ENCODE measurements at regions not wholly inside any gene's neighbourhood (a gene's known extent, or its start where the extent isn't known, plus 50 kb on each side); places are given as distances from the start of the nearest gene placed in this dataset.

DNA sequence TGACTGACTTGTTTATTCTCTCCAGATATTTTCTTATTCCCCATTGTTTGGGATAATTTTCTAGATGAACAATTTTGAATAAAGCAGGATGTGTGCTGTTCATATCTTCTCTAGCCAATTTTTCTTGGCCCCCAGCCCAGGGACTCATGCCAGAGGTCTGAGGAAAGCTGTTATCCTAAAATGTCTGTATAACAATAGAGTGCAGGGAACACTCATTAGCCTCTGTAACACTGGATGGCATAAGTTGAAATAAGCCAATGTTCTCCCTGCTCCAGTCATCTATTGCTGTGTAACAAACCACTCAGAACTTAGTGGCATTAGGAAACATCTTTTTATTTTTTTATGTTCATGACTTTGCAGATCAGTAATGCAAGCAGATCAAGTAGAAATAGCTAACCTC lies 121.7 kb upstream of the TRIM24 start:
- H3K27me3 ChIP-seq (ENCODE audit: control insufficient read depth, insufficient read depth, low read length), result no peaks in the 10 kb centered on the region
- H3K23ac ChIP-seq (ENCODE audit: low read depth, low read length), result no peak overlapping the region
- no peak overlapping the region for H3K18ac ChIP-seq (ENCODE audit: low read depth, low read length)
- no peaks in the 10 kb centered on the region for H4K20me1 ChIP-seq (ENCODE audit: insufficient read depth, low read length)
- no peak overlapping the region for H2AK5ac ChIP-seq (ENCODE audit: low read depth, low read length)
- peaks cover 1% of the 10 kb centered on the region; the same call in 1 of the 2 replicates for H3K9me3 ChIP-seq (ENCODE audit: control insufficient read depth, insufficient read depth, low read length)
- TF ChIP-seq, protein P1, sequence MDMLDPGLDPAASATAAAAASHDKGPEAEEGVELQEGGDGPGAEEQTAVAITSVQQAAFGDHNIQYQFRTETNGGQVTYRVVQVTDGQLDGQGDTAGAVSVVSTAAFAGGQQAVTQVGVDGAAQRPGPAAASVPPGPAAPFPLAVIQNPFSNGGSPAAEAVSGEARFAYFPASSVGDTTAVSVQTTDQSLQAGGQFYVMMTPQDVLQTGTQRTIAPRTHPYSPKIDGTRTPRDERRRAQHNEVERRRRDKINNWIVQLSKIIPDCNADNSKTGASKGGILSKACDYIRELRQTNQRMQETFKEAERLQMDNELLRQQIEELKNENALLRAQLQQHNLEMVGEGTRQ (IDR thresholded peaks at IDR 0.05; ENCODE audit: low read depth, low read length), result no peak
- TF ChIP-seq CEBPB (IDR thresholded peaks at IDR 0.05; ENCODE audit: low read depth, low read length) (no peak), MAFK (IDR thresholded peaks at IDR 0.05; ENCODE audit: low read depth, low read length) (no peak), RAD21 (IDR thresholded peaks at IDR 0.05; ENCODE audit: low read length) (no peak), CHD1 (IDR thresholded peaks at IDR 0.05; ENCODE audit: low read depth, low read length) (no peak), RCOR1 (IDR thresholded peaks at IDR 0.05; ENCODE audit: insufficient replicate concordance, low read length) (no peak), SMC3 (IDR thresholded peaks at IDR 0.05; ENCODE audit: low read depth, low read length) (no peak), MAZ (IDR thresholded peaks at IDR 0.05; ENCODE audit: borderline replicate concordance, low read depth, low read length) (no peak), FOS (IDR thresholded peaks at IDR 0.05; ENCODE audit: low read depth, low read length) (no peak), NFE2L2 (IDR thresholded peaks at IDR 0.05; ENCODE audit: low read depth, low read length) (no peak), MXI1 (IDR thresholded peaks at IDR 0.05; ENCODE audit: borderline replicate concordance, low read depth, low read length) (no peak), POLR2A (IDR thresholded peaks at IDR 0.05; ENCODE audit: low read depth, low read length) (no peak), RFX5 (IDR thresholded peaks at IDR 0.05; ENCODE audit: low read depth, low read length) (no peak)
- TF ChIP-seq, protein P2, sequence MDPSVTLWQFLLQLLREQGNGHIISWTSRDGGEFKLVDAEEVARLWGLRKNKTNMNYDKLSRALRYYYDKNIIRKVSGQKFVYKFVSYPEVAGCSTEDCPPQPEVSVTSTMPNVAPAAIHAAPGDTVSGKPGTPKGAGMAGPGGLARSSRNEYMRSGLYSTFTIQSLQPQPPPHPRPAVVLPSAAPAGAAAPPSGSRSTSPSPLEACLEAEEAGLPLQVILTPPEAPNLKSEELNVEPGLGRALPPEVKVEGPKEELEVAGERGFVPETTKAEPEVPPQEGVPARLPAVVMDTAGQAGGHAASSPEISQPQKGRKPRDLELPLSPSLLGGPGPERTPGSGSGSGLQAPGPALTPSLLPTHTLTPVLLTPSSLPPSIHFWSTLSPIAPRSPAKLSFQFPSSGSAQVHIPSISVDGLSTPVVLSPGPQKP (IDR thresholded peaks at IDR 0.05; ENCODE audit: borderline replicate concordance, low read depth, low read length), result no peak
- TF ChIP-seq, protein P3, sequence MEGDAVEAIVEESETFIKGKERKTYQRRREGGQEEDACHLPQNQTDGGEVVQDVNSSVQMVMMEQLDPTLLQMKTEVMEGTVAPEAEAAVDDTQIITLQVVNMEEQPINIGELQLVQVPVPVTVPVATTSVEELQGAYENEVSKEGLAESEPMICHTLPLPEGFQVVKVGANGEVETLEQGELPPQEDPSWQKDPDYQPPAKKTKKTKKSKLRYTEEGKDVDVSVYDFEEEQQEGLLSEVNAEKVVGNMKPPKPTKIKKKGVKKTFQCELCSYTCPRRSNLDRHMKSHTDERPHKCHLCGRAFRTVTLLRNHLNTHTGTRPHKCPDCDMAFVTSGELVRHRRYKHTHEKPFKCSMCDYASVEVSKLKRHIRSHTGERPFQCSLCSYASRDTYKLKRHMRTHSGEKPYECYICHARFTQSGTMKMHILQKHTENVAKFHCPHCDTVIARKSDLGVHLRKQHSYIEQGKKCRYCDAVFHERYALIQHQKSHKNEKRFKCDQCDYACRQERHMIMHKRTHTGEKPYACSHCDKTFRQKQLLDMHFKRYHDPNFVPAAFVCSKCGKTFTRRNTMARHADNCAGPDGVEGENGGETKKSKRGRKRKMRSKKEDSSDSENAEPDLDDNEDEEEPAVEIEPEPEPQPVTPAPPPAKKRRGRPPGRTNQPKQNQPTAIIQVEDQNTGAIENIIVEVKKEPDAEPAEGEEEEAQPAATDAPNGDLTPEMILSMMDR (conservative IDR thresholded peaks at IDR 0.05; ENCODE audit: low read depth, low read length), result no peak
- DNase-seq (no peak), ATAC-seq (ENCODE audit: low read depth) (no peak)
- no peak overlapping the region for H2BK20ac ChIP-seq (ENCODE audit: low read depth, low read length)
- H3K4me3 ChIP-seq (ENCODE audit: insufficient read depth, low read depth, low read length), result no peak overlapping the region
- ChIA-PET CTCF (no interaction called here), POLR2A (ENCODE audit: unreplicated experiment) (no interaction called here)
- H3K27ac ChIP-seq (ENCODE audit: insufficient read depth, low read length), result no peak overlapping the region
- intact Hi-C loops (cut with micrococcal nuclease), result no loop called here
- H2BK5ac ChIP-seq (ENCODE audit: low read depth, low read length, poor library complexity, severe bottlenecking), result no peak overlapping the region
- BruUV-seq (replicated peaks), result no TSS peak
- H3K4me1 ChIP-seq (ENCODE audit: control insufficient read depth, insufficient read depth, low read length), result no peaks in the 10 kb centered on the region
- H4K5ac ChIP-seq (ENCODE audit: low read depth, low read length), result no peak overlapping the region
- no peak overlapping the region for H2BK120ac ChIP-seq (ENCODE audit: low read depth, low read length)
- dilution Hi-C loops (cut with HindIII; ENCODE audit: low sequenced_read_pairs, unreplicated experiment), result no loop called here
- H3K4me2 ChIP-seq (ENCODE audit: low read depth, low read length), result no peak overlapping the region
- H3K56ac ChIP-seq (ENCODE audit: extremely low read depth, insufficient read depth, low read length), result no peak overlapping the region
- in situ Hi-C loops (cut with MboI; ENCODE audit: low sequenced_read_pairs), result no loop called here
- no peak overlapping the region for H4K8ac ChIP-seq (ENCODE audit: low read depth in 2 of 2, low read length in 2 of 2)
- no peak overlapping the region for H3K4ac ChIP-seq (ENCODE audit: low read depth, low read length)
- H3K14ac ChIP-seq (replicated peaks; ENCODE audit: low read depth, low read length), result no peak overlapping the region
- H2AK9ac ChIP-seq (replicated peaks; ENCODE audit: low read depth, low read length, poor library complexity), result no peak overlapping the region
- H3K9me1 ChIP-seq (ENCODE audit: insufficient read depth, low read length), result no peaks in the 10 kb centered on the region
- H4K91ac ChIP-seq (ENCODE audit: insufficient read depth, low read depth, low read length), result no peak overlapping the region
- no peak overlapping the region for H2AFZ ChIP-seq (replicated peaks; ENCODE audit: low read length, poor library complexity)
- no peaks in the 10 kb centered on the region for H3K79me1 ChIP-seq (ENCODE audit: low read depth in 1 of 2, low read length in 2 of 2)
- no peaks in the 10 kb centered on the region for H3K36me3 ChIP-seq (ENCODE audit: control insufficient read depth, insufficient read depth, low read length)
- H3K9ac ChIP-seq (ENCODE audit: low read depth, low read length), result no peak overlapping the region
- no peak overlapping the region for H2BK15ac ChIP-seq (ENCODE audit: low read depth, low read length)

Data from IMR-90 (cell line).